ENCODE measurements at regions not wholly inside any gene's neighbourhood (a gene's known extent, or its start where the extent isn't known, plus 50 kb on each side); places are given as distances from the start of the nearest gene placed in this dataset.
"Not testable (repeated sequence)": the region's sequence is repeated elsewhere in the genome, so short reads cannot be mapped to it uniquely, and the experiment has no call there.

- no peak for DNase-seq
These were observed 112.9 kb upstream of the CREB1 start for GRCh38 chr2:207416900-207417299.

DNA sequence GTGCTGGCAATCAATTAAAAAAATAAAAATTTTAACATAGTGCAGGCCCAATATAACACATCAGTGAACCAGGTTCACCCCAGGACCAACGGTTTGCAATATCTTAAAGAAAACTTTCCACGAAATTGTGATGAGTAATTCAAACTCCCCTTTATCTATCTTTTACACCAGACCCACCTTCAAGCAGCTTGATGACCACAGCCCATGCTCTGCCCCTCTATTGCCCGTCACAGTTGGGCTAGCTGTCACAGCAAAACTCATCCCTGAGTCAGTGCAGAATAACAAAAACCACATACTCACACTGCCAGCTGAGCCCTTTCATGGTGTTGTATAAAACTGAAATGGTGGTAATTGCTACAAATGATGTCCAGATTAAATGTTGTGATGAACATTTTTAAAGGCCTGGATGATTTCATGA lies 112.5 kb upstream of the CREB1 start:
- DNase-seq: no peak

DNA sequence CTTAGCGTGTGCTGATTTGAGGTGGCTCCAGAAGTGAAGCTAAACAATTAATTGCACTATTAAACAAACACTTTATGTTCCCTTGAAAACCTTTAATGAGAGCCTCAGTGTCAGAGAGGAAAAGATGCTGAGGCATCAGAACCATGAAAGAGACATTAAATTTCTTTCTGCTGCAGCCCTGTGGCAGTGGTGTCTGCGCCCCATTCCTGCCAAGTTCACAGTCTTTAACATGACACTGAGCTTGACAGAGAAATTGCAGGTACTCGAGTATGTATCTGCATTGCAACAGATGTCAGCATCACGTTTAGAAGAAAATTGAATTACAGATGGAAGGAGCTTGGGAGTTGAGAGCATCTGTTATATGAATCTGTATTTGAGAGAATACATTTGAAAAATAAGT lies 111.3 kb upstream of the CREB1 start:
- no peak for DNase-seq

DNA sequence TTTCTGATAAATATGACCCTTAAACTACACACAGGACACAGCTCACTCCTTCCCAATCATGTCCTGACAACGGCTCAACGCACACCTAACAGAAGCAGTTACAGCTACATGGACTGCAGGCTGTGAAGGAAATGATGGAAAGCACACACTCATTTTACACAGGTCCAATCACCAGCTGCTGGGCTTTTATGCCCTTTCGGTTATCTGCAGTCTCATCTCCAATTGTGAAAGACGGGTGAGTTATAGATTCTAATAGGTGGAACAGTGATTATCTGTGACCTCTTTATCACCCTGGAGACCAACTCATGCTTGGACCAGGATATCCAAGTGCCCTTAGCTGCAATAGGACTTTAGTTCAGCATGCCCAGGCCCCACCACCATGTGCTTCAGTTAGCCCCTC lies 110.4 kb upstream of the CREB1 start:
- no peak for DNase-seq

DNA sequence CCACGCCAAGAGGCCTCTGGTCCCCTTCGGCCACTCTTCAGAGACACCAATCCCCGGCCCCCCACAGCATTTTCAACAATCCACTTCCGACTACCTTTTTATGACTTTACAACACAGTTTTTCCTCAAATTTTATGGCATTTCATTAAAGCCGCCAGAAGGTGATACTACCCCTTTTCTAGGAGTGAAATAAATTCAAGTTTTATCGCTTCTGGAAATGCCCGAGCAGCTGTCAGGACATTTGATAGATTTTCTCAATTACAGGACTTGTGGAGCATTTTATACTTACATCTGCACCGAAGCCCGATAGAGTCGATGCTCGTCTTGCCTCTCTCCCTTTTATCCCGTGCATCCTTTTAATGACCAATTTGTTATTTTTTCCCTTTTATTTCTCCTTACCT lies 108.1 kb upstream of the CREB1 start:
- DNase-seq: no peak

DNA sequence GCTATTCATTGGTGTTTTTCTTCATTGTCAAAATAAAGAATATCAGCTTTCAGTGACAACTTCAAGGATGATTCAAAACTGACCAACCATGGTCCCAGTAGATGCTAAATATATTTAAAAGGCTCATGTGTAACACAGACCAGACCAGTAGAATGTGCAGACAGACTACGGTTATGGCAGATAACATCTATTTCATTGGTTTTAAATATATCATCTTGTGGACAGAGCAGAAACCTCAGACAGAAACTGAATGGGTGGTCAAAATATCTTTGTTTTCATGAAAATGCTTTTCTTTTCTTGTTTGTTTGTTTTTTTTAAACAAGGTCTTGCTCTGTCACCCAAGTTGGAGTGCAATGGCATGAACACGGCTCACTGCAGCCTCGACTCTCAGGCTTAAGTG lies 107.4 kb upstream of the CREB1 start:
- DNase-seq: no peak

DNA sequence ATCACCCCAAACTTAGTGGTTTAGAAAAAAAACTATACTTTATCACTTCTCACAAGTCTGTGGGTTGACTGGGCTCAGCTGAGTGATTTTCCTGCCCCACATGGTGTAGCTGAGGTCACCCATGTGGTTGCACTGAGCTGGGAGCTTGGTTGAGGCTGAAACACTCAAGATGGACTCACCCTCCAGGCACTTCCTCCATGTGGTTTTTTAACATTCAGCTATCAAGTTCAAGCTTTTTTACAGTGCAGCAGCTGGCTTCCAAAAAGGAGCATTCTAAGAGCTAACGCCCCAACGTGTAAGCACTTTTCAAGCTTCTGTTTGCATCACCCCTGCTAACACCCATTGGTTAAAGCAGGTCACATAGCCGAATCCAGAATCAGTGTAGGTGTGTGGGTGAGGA lies 105.9 kb upstream of the CREB1 start:
- peak; percentile 67 for DNase-seq

DNA sequence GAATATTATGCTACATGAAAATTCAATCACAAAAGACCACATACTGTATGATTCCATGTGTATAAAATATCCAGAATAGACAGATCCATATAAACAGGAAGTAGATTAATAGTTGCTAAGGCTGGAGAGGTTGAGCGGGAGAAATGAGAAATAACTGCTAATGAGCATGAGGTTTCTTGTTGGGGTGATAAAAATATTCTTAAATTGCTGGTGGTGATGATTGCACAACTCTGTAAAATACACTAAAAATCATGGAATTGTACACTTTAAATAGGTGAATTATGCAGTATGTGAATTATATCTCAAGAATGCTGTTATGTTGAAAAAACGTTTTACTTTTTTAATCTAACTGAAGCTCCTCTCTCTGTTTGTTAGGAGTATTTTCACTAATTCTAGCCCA lies 101.8 kb upstream of the CREB1 start:
- DNase-seq: no peak

- DNase-seq: no peak
These were observed 101.2 kb upstream of the CREB1 start for GRCh38 chr2:207428573-207428972.

DNA sequence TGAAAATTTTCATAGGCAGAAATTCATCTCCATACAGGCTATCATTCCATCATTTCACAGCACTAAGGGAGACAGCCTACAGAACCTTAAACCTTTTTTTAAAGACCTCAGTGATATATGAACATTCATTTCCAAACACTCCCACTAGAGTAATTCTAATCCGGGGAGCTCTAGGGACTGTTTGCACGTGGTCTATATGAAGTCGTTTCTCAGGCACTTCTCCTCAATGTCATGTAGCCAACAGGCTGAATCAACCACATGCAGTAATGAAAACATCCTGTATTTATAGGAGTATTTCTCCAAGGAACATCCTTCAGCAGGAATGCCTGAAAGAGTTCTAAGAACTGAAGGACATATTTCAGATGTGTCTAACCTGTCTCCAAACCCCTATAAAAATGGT lies 97.3 kb upstream of the CREB1 start:
- no peak for DNase-seq

DNA sequence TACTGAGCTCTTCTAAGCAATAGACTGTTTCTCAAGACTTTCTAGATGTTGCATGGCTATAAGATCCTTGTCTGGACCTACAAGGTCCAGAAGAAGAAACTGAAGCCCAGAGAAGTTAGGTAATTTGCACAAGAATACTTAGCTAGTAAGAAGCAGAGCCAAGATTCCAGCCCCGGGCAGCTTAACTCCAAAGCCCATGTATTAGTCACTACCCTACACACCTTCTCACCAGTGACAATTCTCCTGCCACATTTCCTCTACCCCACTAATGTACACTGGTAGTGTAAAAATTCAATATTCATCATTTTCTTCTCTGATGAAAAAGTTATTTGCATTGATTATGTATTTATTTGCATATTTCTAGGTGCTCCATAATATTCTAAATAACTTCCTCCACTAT lies 95.5 kb upstream of the CREB1 start:
- no peak for DNase-seq

DNA sequence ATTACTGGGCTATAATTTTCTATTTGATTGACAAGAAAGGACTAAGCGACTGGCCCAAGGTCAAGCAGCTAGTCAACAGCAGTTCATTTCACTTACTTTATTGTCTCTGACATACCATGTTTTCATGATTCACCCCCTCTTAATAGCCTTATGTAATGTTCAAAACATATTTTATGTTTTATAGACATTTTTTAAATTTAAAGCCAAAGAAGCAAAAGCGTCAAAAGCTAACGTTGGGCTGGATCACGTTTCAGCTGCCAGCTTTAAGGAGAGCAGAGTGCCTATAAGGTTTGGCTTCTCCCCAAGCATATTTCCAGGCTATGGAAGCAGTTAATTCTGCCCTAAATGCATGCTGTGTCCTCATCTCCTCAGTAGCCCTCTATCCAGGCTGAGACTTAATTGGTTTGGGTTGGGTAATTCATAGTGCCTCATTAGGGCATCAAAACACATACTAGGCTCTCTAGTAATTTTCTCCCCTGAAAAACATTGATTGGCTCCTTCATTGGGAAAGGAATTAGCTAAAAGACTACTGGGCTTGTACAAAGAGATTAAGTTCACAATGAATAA lies 94.8 kb upstream of the CREB1 start:
- DNase-seq: no peak

DNA sequence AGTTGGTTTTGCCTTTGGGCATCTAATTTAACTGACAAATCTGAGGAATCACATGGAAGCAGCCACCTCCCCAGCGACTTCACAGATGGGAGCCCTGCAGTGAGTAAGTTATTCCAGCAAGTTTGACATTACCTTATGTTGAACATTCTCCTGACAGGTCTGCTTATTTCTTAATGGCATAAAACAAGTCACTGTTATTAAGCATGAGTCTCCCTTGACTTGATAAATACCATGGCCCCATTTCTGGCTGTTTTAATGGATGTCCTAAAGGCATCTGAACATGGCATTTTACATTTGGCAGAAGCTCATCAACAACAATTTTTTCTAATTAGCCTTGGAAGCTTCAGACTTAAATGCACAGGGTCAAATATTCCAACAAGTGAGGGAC lies 92.6 kb upstream of the CREB1 start:
- no peak for DNase-seq

GRCh38 chr2:207437524-207438143 lies 92.1 kb upstream of the CREB1 start:
- no peak for DNase-seq

GRCh38 chr2:207438414-207439126 lies 91.2 kb upstream of the CREB1 start:
- DNase-seq: no peak

DNA sequence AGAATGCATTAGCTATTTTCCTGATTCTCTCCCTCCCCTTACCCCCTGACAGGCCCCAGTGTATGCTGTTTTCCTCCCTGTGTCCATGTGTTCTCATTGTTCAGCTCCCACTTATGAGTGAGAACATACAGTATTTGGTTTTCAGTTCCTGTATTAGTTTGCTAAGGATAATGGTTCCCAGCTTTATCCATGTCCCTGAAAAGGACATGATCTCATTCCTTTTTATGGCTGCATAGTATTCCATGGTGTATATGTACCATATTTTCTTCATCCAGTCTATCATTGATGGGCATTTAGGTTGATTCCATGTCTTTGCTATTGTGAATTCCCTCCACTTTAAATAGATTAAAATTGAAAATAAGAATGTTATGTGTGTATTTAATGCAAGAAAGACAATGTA lies 89.9 kb upstream of the CREB1 start:
- not testable (repeated sequence) for DNase-seq

- DNase-seq: no peak
These were observed 85.0 kb upstream of the CREB1 start for GRCh38 chr2:207444756-207445155.

- no peak for DNase-seq
These were observed 83.1 kb upstream of the CREB1 start for GRCh38 chr2:207446653-207447052.

DNA sequence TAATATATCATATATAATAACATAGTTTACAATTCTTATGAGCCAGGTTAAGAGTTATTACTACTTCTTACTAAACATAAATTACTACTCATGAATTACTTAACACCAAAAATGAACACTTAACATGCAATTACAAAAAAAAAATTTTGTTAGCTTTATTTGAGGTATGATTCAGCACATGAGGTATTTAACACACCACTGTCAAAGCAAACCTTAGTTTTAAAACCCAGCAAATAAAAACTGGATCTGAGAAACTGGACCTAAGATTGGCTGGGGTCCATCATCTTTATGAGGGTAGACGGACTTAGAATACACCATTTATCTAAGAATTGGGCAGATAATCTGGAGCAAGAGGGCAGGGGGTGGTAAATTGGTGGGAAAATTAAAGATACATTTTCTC lies 81.8 kb upstream of the CREB1 start:
- no peak for DNase-seq

DNA sequence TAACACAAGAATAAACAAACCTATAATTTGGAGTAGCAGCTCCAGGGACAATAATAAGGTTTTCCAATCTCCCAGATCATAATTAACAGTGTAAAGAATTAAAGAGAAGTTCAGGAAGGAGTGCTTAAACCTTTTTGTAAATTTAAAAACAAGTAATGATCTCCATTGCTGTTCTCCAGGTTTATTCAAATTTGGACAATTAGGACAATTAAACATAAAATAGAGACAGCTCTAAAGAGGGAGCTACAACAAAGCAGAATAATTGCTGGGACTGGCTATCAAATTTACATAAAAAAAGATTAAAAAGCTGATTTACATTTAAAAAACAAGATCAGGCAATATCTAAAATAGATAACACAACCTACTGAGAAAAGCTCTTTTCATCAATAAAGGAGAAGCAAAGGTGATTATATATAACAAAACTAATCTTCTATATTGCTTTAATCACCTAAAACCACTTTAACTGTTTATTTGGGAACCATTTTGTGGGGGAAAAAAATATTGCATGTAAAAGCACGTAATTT lies 80.1 kb upstream of the CREB1 start:
- no peak for DNase-seq

DNA sequence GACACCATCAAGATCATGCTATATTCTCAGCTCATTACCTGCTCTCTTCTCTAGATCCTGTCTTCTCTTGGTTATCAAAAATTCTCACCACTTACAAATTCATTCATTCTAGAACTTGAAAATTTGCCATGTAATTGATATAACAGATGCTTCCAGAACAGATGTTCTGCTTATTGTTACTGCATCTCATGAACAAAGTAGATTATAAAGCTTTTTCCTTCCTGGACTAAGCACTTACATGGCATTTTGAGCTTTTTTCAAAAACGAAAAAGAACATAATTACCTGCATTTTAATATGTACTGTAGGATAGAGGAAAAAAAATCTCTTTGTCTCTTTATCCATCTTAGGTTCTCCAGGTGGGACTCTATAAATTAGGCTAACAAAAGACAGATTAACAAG lies 79.6 kb upstream of the CREB1 start:
- DNase-seq: no peak

DNA sequence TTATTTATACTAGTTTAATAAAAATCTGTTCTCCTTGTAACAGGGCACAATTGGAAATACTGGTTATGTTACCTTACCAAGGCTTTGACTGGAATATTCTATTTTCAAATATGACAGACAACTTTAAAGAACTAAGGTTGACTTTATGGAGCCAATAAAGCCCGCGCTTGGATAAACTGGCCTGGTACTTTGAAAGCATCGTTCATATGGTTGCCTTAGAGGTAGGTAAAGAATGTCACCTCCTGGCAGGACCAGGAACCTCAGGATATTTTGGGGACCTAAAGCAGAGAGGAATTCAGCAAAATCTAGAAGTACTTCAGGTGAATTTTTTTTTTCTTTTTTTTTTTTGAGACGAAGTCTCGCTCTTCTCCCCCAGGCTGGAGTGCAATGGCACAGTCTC lies 71.2 kb upstream of the CREB1 start:
- no peak for DNase-seq

DNA sequence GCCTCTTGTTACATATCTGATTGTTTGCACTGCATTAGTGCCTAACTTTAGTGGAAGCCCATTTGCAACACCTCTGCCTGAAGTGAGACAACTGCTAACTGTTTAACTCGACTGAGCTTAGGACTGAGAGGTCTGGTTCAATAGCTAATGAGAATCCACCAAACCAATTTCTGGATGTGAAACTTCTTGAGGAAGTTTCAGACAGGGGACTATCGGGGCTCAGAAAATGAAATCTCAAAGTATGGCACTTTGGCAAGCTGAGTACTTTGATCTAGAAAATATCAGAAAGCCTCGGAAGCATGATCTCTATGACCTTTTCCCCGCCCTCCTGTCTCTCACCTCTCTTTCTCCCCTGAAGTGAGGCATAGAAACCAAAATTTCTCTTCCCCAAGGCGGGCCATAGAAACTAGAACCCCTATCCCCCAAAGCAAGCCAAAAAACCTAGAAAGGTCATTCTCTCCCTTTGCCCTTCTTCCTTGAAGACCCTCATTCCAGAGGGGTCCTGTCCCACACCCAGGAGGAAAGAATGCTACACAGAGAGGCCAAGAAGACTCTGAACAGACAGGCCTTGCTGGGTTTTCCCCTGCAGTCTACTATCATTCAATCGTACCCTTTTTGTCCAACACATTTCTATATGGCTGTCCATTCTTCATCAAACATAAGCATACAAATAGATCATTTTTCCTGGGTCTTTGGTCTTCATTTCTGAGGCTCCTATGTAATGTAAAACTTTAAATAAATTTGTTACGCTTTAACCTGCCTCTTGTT lies 69.6 kb upstream of the CREB1 start:
- peak; percentile 19 for DNase-seq

- DNase-seq: no peak
These were observed 66.3 kb upstream of the CREB1 start for GRCh38 chr2:207463433-207463832.
